AG09319 (cell line): ENCODE measurements at regions not wholly inside any gene's neighbourhood (a gene's known extent, or its start where the extent isn't known, plus 50 kb on each side); places are given as distances from the start of the nearest gene placed in this dataset.
"Not testable (repeated sequence)": the region's sequence is repeated elsewhere in the genome, so short reads cannot be mapped to it uniquely, and the experiment has no call there.

Source experiments
- DNase-seq: peaks from one replicate; pipeline ENCODE4 v3.0.0-alpha.2; 2010; ENCODE audit warnings: low read depth; ENCODE audit errors: extremely low read depth
- CTCF ChIP-seq: IDR thresholded peaks from 2 replicates; pipeline ENCODE4 v1.5.1; 2011; ENCODE audit warnings: low read depth, mild to moderate bottlenecking, inconsistent platforms, low read length, moderate library complexity

DNA sequence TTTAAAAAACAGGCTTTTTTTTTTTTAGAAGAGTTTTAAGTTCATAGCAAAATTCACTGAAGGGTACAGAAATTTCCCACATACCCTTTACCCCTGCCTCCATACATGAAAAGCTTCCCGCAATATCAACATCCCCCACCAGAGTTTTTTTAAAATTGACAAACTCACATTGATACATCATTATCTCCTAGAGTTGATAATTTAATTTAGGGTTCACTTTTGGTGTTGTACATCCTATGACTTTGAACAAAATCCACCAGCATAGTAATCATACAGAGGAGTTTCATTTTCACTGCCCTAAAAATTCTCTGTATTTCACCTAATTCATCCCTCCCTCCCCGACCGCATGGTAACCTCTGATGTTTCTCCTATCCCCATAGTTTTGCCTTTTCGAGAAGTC, 53.6 kb upstream of the KCNK2 start:
- no peak for DNase-seq
- no peak for TF ChIP-seq CTCF

- not testable (repeated sequence) for DNase-seq
These were observed 52.0 kb upstream of the KCNK2 start for GRCh38 chr1:215030581-215030980.

DNA sequence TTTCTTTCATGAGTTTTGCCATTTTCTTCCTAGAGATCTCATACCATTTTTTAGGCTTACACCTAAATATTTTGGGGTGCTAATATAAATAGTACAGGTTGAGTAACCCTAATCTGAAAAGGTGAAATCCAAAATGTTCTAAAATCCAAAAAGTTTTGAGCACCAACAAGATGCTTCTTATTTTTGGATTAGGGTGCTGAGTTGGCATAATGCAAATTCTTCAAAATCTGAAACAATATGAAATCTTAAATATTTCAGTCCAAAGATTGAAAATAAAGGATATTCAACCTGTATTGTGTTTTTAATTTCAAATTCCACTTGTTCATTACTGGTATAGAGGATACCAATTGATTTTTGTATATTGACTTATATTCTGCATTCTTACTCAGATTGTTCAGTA, 51.1 kb upstream of the KCNK2 start:
- no peak for TF ChIP-seq CTCF
- no peak for DNase-seq
